ENCODE measurements at regions not wholly inside any gene's neighbourhood (a gene's known extent, or its start where the extent isn't known, plus 50 kb on each side); places are given as distances from the start of the nearest gene placed in this dataset.

GRCh38 chrX:46327566-46328115 lies 217.6 kb downstream of the ZNF674 start (continued):
- TF ChIP-seq CREB1 (IDR thresholded peaks at IDR 0.05) (no peak), CREB1 (CRISPR knock-in tag; IDR thresholded peaks at IDR 0.05) (no peak), ZNF512 (CRISPR knock-in tag; IDR thresholded peaks at IDR 0.05) (no peak), ZNF280D (CRISPR knock-in tag; IDR thresholded peaks at IDR 0.05) (no peak), SOX6 (IDR thresholded peaks at IDR 0.05) (no peak), SOX6 (CRISPR knock-in tag; IDR thresholded peaks at IDR 0.05) (peak; percentile 94), ZSCAN29 (CRISPR knock-in tag; conservative IDR thresholded peaks at IDR 0.05) (no peak), ZFYVE20 (CRISPR knock-in tag; IDR thresholded peaks at IDR 0.05; ENCODE audit: borderline replicate concordance, low read depth) (no peak), ZNF253 (CRISPR knock-in tag; IDR thresholded peaks at IDR 0.05; ENCODE audit: borderline replicate concordance) (no peak), ZGPAT (CRISPR knock-in tag; IDR thresholded peaks at IDR 0.05) (peak; percentile 69), ZNF7 (CRISPR knock-in tag; IDR thresholded peaks at IDR 0.05) (no peak), ZNF556 (CRISPR knock-in tag; IDR thresholded peaks at IDR 0.05; ENCODE audit: borderline replicate concordance) (no peak; the same call in 1 of the 2 replicates), HCFC1 (IDR thresholded peaks at IDR 0.05; ENCODE audit: low read depth, low read length) (no peak), XRCC5 (optimal IDR thresholded peaks at IDR 0.05; ENCODE audit: low read length) (no peak), RXRA (CRISPR knock-in tag; IDR thresholded peaks at IDR 0.05) (peak; percentile 96), TFE3 (CRISPR knock-in tag; IDR thresholded peaks at IDR 0.05) (no peak), KAT8 (CRISPR knock-in tag; IDR thresholded peaks at IDR 0.05) (no peak), HMG20A (CRISPR knock-in tag; IDR thresholded peaks at IDR 0.05; ENCODE audit: borderline replicate concordance) (peak; percentile 79; the same call in 1 of the 2 replicates), RNF219 (CRISPR knock-in tag; IDR thresholded peaks at IDR 0.05) (no peak), TCF7L2 (IDR thresholded peaks at IDR 0.05; ENCODE audit: low read depth, low read length) (no peak), REPIN1 (CRISPR knock-in tag; IDR thresholded peaks at IDR 0.05; ENCODE audit: borderline replicate concordance, low read depth) (peak; percentile 49; the same call in 1 of the 2 replicates), ZNF776 (CRISPR knock-in tag; IDR thresholded peaks at IDR 0.05) (no peak), NFRKB (IDR thresholded peaks at IDR 0.05) (no peak)
